Heart right ventricle (tissue), 16 donors: ENCODE measurements at regions not wholly inside any gene's neighbourhood (a gene's known extent, or its start where the extent isn't known, plus 50 kb on each side); places are given as distances from the start of the nearest gene placed in this dataset.

Source experiments
- ATAC-seq, 8 donors: fragments of 200-7000 bp; cut with Tn5 transposase; one replicate each; pipeline ENCODE4 v1.9.1; 2020; ENCODE audit warnings: mild to moderate bottlenecking in 8 of 8, moderate library complexity in 8 of 8, moderate number of reproducible peaks in 1 of 8
- DNase-seq, 2 donors: peaks; one replicate each; pipeline ENCODE4 v3.0.0-alpha.2; 2020
- H3K27ac ChIP-seq, 10 donors: fragments of 200-600 bp; sonication (generic) in 2 of 10; one replicate each; pipeline versions ENCODE4 v1.5.0 to v1.8.0; 2020 to 2022; ENCODE audit warnings: mild to moderate bottlenecking in 3 of 10
- H3K27me3 ChIP-seq, 7 donors: fragments of 200-600 bp; one replicate each; pipeline ENCODE4 v1.8.0; 2021 to 2022; ENCODE audit warnings: mild to moderate bottlenecking in 2 of 7
- H3K36me3 ChIP-seq, 9 donors: fragments of 200-600 bp; sonication (generic) in 1 of 9; one replicate each; pipeline versions ENCODE4 v1.5.0 to v1.8.0; 2020 to 2022; ENCODE audit warnings: mild to moderate bottlenecking in 2 of 9
- H3K4me1 ChIP-seq, 9 donors: fragments of 200-600 bp; sonication (generic) in 1 of 9; one replicate each; pipeline versions ENCODE4 v1.5.0 to v1.8.0; 2020 to 2022; ENCODE audit warnings: mild to moderate bottlenecking in 4 of 9
- H3K4me3 ChIP-seq, 10 donors: fragments of 200-600 bp; sonication (generic) in 2 of 10; one replicate each; pipeline versions ENCODE4 v1.5.0 to v1.8.0; 2020 to 2022; ENCODE audit warnings: mild to moderate bottlenecking in 7 of 10, moderate library complexity in 2 of 10
- H3K9me3 ChIP-seq, 11 donors: fragments of 200-600 bp in 10 of 11; sonication (generic) in 2 of 11; one replicate each; pipeline versions ENCODE4 v1.5.0 to v1.8.0; 2013 to 2022; ENCODE audit warnings: mild to moderate bottlenecking in 2 of 11, control low read depth in 1 of 11, moderate library complexity in 1 of 11
- CTCF ChIP-seq, 9 donors: fragments of 200-600 bp; sonication (generic) in 2 of 9; IDR thresholded peaks; one replicate each; pipeline versions ENCODE4 v1.5.0 to v1.8.0; 2021 to 2022; ENCODE audit warnings: antibody characterized with exemption in 9 of 9, mild to moderate bottlenecking in 5 of 9, moderate library complexity in 1 of 9
- WGBS, 2 donors: extraction: QIAGEN DNeasy Blood & Tissue Kit; methylation state at CpG; one replicate each; pipeline ENCODE4 v1.1.7; 2013; ENCODE audit warnings: inconsistent platforms in 1 of 2; 5-methylcytosine and 5-hydroxymethylcytosine counted together
- intact Hi-C, 10 donors: fragments of 100-400 bp; cut with DNase I; formaldehyde crosslinking; loops; one replicate each; pipeline versions ENCODE4 v1.11.1 to v1.14.2; 2022
- donor health status: Arrhythmogenic right ventricular cardiomyopathy.
- donor health status: ischemic (EF 13 %, LVEDD 7.1; RV severe dilation, severe dysfunction).
- donor health status: healthy with polysubstance abuse.
- donor health status: DM: no; HTN: yes; CAD: no.
- donor health status: DM: no; HTN: no; CAD: no.
- donor health status: ischemic (EF 25% LVEDD 6.9; RV normal size, moderate dysfunction).
- donor health status: ischemic (EF 25% LVEDD 5.7; RV mildly dilated, moderate dysfunction).
- donor health status: healthy.
- donor health status: DM: yes; HTN: yes; CAD: no.
- donor health status: Ischemic cardiomyopathy.
- donor health status: ischemic (EF 35%, LVEDD 5.7; RV mildly dilated, moderate dysfunction).
- donor health status: nonischemic (EF 11% LVEDD 7.7; RV severe dilation, severe dysfunction).
- donor health status: DM: yes; HTN: yes; CAD: no.
- donor health status: PGD.
- donor health status: ischemic (EF 29% LVEDD 5.4; RV normal size, mild dysfunction).
- donor health status: nonischemic (EF 23%, LVEDD 6.1; RV moderate dilation, normal function).

- peaks cover 0 to 19% (median 0%) of the 10 kb centered on the region in 11 donors for H3K9me3 ChIP-seq
- no peak for ATAC-seq
- no peak for DNase-seq
- no peak overlapping the region for H3K4me3 ChIP-seq
- 76 to 91% methylated on average over 1 of the region's 1 CpG for WGBS, 2 donors
- H3K27me3 ChIP-seq = no peaks in the 10 kb centered on the region
- no peak overlapping the region for H3K27ac ChIP-seq
- no peaks in the 10 kb centered on the region for H3K4me1 ChIP-seq
- intact Hi-C loops = no loop called here
- no peaks in the 10 kb centered on the region for H3K36me3 ChIP-seq
- no peak for TF ChIP-seq CTCF (IDR thresholded peaks at IDR 0.05)
Observed at GRCh38 chr2:82697231-82697630, 1761.8 kb downstream of the SUCLG1 start.

GRCh38 chr2:82694431-82694830, 1764.6 kb downstream of the SUCLG1 start:
- intact Hi-C loops = no loop called here
- no peak overlapping the region for H3K27ac ChIP-seq
- H3K9me3 ChIP-seq = peaks cover 0 to 24% (median 0%) of the 10 kb centered on the region in 11 donors
- peaks cover 0 to 13% (median 0%) of the 10 kb centered on the region in 9 donors for H3K4me1 ChIP-seq
- 63 to 77% methylated on average over 2 of the region's 2 CpGs for WGBS, 2 donors
- no peak for DNase-seq
- H3K27me3 ChIP-seq = no peaks in the 10 kb centered on the region
- H3K4me3 ChIP-seq = no peak overlapping the region
- TF ChIP-seq CTCF (IDR thresholded peaks at IDR 0.05) = no peak
- H3K36me3 ChIP-seq = no peaks in the 10 kb centered on the region
- ATAC-seq = no peak

GRCh38 chr2:82690757-82691411, 1768.2 kb downstream of the SUCLG1 start:
- DNase-seq (no peak), ATAC-seq (peak in 1 of 8 donors; percentile 57)
- WGBS, 2 donors = 53 to 62% methylated on average over 2 of the region's 2 CpGs
- no peaks in the 10 kb centered on the region for H3K36me3 ChIP-seq
- no peak overlapping the region for H3K4me3 ChIP-seq
- H3K27ac ChIP-seq = peak overlapping the region in 1 of 10 donors; percentile 45
- H3K27me3 ChIP-seq = no peaks in the 10 kb centered on the region
- no peak for TF ChIP-seq CTCF (IDR thresholded peaks at IDR 0.05)
- peaks cover 0 to 30% (median 0%) of the 10 kb centered on the region in 11 donors for H3K9me3 ChIP-seq
- intact Hi-C loops = no loop called here
- H3K4me1 ChIP-seq = peaks cover 0 to 13% (median 0%) of the 10 kb centered on the region in 9 donors

GRCh38 chr2:82675186-82675585, 1783.9 kb downstream of the SUCLG1 start:
- intact Hi-C loops = no loop called here
- DNase-seq (no peak), ATAC-seq (no peak)
- H3K27ac ChIP-seq = no peak overlapping the region
- peaks cover 0 to 19% (median 8%) of the 10 kb centered on the region in 11 donors for H3K9me3 ChIP-seq
- no peaks in the 10 kb centered on the region for H3K4me1 ChIP-seq
- H3K36me3 ChIP-seq = no peaks in the 10 kb centered on the region
- H3K4me3 ChIP-seq = no peak overlapping the region
- WGBS, 2 donors = 56 to 60% methylated on average over 2 of the region's 2 CpGs
- no peaks in the 10 kb centered on the region for H3K27me3 ChIP-seq
- no peak for TF ChIP-seq CTCF (IDR thresholded peaks at IDR 0.05)
